HepG2 (cell line): ENCODE measurements at regions not wholly inside any gene's neighbourhood (a gene's known extent, or its start where the extent isn't known, plus 50 kb on each side); places are given as distances from the start of the nearest gene placed in this dataset.

Experiments used
- ATAC-seq: fragments of 200-7000 bp; cut with Tn5 transposase; 3 replicates; pipeline ENCODE4 v1.9.1; 2020; ENCODE audit warnings: mild to moderate bottlenecking, moderate library complexity
- BruUV-seq: library from RNA; stranded (reverse); fragments of 400-500 nt; replicated peaks from 2 replicates; lab custom pipeline; 2021; lab: Mats Ljungman, UMichigan
- CTCF ChIA-PET: fragments of 300-600 bp; formaldehyde crosslinking; extraction: SDS; loops from one replicate; lab custom pipeline; 2021; ENCODE audit warnings: low total read pairs, inconsistent platforms, low intra/inter-chr PET ratio; lab: Yijun Ruan, JAX
- POLR2A ChIA-PET: fragments of 350-600 bp; sonication (Branson Sonifier 250); formaldehyde crosslinking; loops from one replicate; lab custom pipeline; 2020; ENCODE audit warnings: antibody characterized with exemption, inconsistent platforms; lab: Yijun Ruan, JAX
- DNase-seq: peaks from one replicate; pipeline ENCODE4 v3.0.0-alpha.2; 2015; ENCODE audit warnings: low spot score
- FAIRE-seq: peaks from 3 replicates; lab custom pipeline; 2011; peaks lifted over from hg19 to GRCh38; lab: Jason Lieb, UNC
- H2AFZ ChIP-seq: one replicate; pipeline ENCODE4 v1.6.1; 2011; ENCODE audit warnings: low read length, inconsistent platforms
- H3K27ac ChIP-seq: fragments of 300-600 bp; 3 replicates; pipeline ENCODE4 v1.8.0; 2011; ENCODE audit warnings: mixed run types, mild to moderate bottlenecking, mixed read lengths, low read length, inconsistent platforms; ENCODE audit not compliant: insufficient read depth; ENCODE audit errors: extremely low read length
- H3K27me3 ChIP-seq, 2 experiments: fragments of 200-600 bp in 1 of 2; 2 replicates in 1 of 2; 3 replicates in 1 of 2; pipeline versions ENCODE4 v1.6.0 to v1.8.0; 2011; ENCODE audit warnings: low read length in 2 of 2, mild to moderate bottlenecking in 2 of 2, moderate library complexity in 2 of 2, inconsistent platforms in 1 of 2; ENCODE audit not compliant: insufficient read depth in 2 of 2, control insufficient read depth in 1 of 2
- H3K36me3 ChIP-seq, 2 experiments: fragments of 200-600 bp in 1 of 2; replicated peaks in 1 of 2; 2 replicates in 1 of 2; 3 replicates in 1 of 2; pipeline versions ENCODE4 v1.5.1 to v1.8.0; 2011; ENCODE audit warnings: low read length in 2 of 2, inconsistent platforms in 1 of 2; ENCODE audit not compliant: insufficient read depth in 2 of 2, control insufficient read depth in 1 of 2
- H3K4me1 ChIP-seq: 2 replicates; pipeline ENCODE4 v1.5.1; 2012; ENCODE audit warnings: low read length, inconsistent platforms; ENCODE audit not compliant: insufficient read depth
- H3K4me2 ChIP-seq: 2 replicates; pipeline ENCODE4 v1.6.0; 2011; ENCODE audit warnings: low read depth, low read length, inconsistent platforms
- H3K4me3 ChIP-seq, 3 experiments: fragments of 200-600 bp in 1 of 3; sonication (generic), shearing (Covaris generic) in 1 of 3; replicated peaks in 1 of 3; 2 replicates each; pipeline ENCODE4 v1.5.1; 2011 to 2016; ENCODE audit warnings: low read length in 3 of 3, inconsistent platforms in 2 of 3, low read depth in 2 of 3, mild to moderate bottlenecking in 2 of 3, control low read depth in 1 of 3, mixed read lengths in 1 of 3; ENCODE audit not compliant: insufficient read depth in 1 of 3
- H3K79me2 ChIP-seq: one replicate; pipeline ENCODE4 v1.6.1; 2011; ENCODE audit warnings: low read length, inconsistent platforms; ENCODE audit not compliant: insufficient read depth
- H3K9ac ChIP-seq: 2 replicates; pipeline ENCODE4 v1.6.0; 2011; ENCODE audit warnings: mild to moderate bottlenecking, low read depth, low read length, inconsistent platforms; ENCODE audit not compliant: insufficient read depth
- H3K9me3 ChIP-seq: 2 replicates; pipeline ENCODE4 v1.5.1; 2012; ENCODE audit warnings: mild to moderate bottlenecking, low read length
- H4K20me1 ChIP-seq: 2 replicates; pipeline ENCODE4 v1.6.0; 2011; ENCODE audit warnings: inconsistent platforms, mild to moderate bottlenecking, low read length, moderate library complexity; ENCODE audit not compliant: insufficient read depth
- AHR ChIP-seq: IDR thresholded peaks from 2 replicates; pipeline ENCODE4 v1.6.1; 2018; ENCODE audit warnings: missing genetic modification reagents, missing compliant biosample characterization
- BRD4 ChIP-seq: sonication (generic); formaldehyde crosslinking; IDR thresholded peaks from 2 replicates; pipeline ENCODE4 v1.4.0; 2020; ENCODE audit warnings: missing genetic modification reagents
- CBX2 ChIP-seq, 2 experiments: fragments of 200-600 bp in 1 of 2; sonication (generic); formaldehyde crosslinking in 1 of 2; IDR thresholded peaks; 2 replicates each; pipeline versions ENCODE4 v1.7.0 to v1.8.1; 2018 to 2022; ENCODE audit warnings: low read depth in 2 of 2, low read length in 1 of 2, mild to moderate bottlenecking in 1 of 2, missing genetic modification reagents in 1 of 2
- CENPT ChIP-seq: sonication (generic); formaldehyde crosslinking; IDR thresholded peaks from 2 replicates; pipeline ENCODE4 v1.8.0; 2022; ENCODE audit warnings: low read depth, mild to moderate bottlenecking, moderate library complexity, missing genetic modification reagents
- HHEX ChIP-seq: IDR thresholded peaks from 2 replicates; pipeline ENCODE4 v1.6.1; 2016; ENCODE audit warnings: control low read depth
- MTA1 ChIP-seq: sonication (generic); formaldehyde crosslinking; IDR thresholded peaks from 2 replicates; pipeline ENCODE4 v1.4.0; 2020; ENCODE audit warnings: missing genetic modification reagents, mild to moderate bottlenecking, borderline replicate concordance
- NFE2L1 ChIP-seq: sonication (generic); formaldehyde crosslinking; IDR thresholded peaks from 2 replicates; pipeline ENCODE4 v1.4.0; 2020; ENCODE audit warnings: missing genetic modification reagents, mild to moderate bottlenecking, borderline replicate concordance
- NFYC ChIP-seq: IDR thresholded peaks from 2 replicates; pipeline ENCODE4 v1.6.1; 2016; ENCODE audit warnings: missing genetic modification reagents, missing compliant biosample characterization
- PBX2 ChIP-seq: IDR thresholded peaks from 2 replicates; pipeline ENCODE4 v1.6.1; 2016; ENCODE audit warnings: control low read depth
- PLSCR1 ChIP-seq: sonication (generic); formaldehyde crosslinking; IDR thresholded peaks from 2 replicates; pipeline ENCODE4 v1.5.0; 2020; ENCODE audit warnings: missing genetic modification reagents, mild to moderate bottlenecking, borderline replicate concordance
- SIN3B ChIP-seq: fragments of 150-350 bp; IDR thresholded peaks from 2 replicates; pipeline ENCODE4 v1.6.1; 2014; ENCODE audit warnings: low read length
- TFDP2 ChIP-seq: sonication (generic); formaldehyde crosslinking; IDR thresholded peaks from 2 replicates; pipeline ENCODE4 v1.4.0; 2020; ENCODE audit warnings: missing genetic modification reagents
- ZEB1 ChIP-seq: IDR thresholded peaks from 2 replicates; pipeline ENCODE4 v1.6.1; 2012; ENCODE audit warnings: mild to moderate bottlenecking, low read depth, inconsistent platforms; ENCODE audit not compliant: insufficient replicate concordance
- ZFP36L1 ChIP-seq: sonication (generic); formaldehyde crosslinking; IDR thresholded peaks from 2 replicates; pipeline ENCODE4 v1.8.0; 2022; ENCODE audit warnings: mild to moderate bottlenecking, missing genetic modification reagents, moderate library complexity
- ZNF160 ChIP-seq: sonication (generic); formaldehyde crosslinking; IDR thresholded peaks from 2 replicates; pipeline ENCODE4 v1.8.0; 2022; ENCODE audit warnings: mild to moderate bottlenecking, inconsistent platforms, missing genetic modification reagents
- ZNF275 ChIP-seq: sonication (generic); formaldehyde crosslinking; IDR thresholded peaks from 2 replicates; pipeline ENCODE4 v1.8.0; 2022; ENCODE audit warnings: missing genetic modification reagents, mild to moderate bottlenecking, inconsistent platforms, borderline replicate concordance
- ZNF547 ChIP-seq: sonication (generic); formaldehyde crosslinking; IDR thresholded peaks from 2 replicates; pipeline ENCODE4 v1.5.1; 2020; ENCODE audit warnings: mild to moderate bottlenecking, missing genetic modification reagents
- WGBS: methylation state at CpG from one replicate; pipeline ENCODE4 v1.1.6; 2017; ENCODE audit warnings: low lambda C conversion rate; 5-methylcytosine and 5-hydroxymethylcytosine counted together
- in situ Hi-C: cut with HindIII; loops from 2 replicates; pipeline ENCODE4 v1.10.0; 2017; ENCODE audit warnings: low pct_unique_long_range_greater_than_20kb; ENCODE audit not compliant: extremely low pct_ligation_motif_present
- intact Hi-C: fragments of 100-400 bp; cut with micrococcal nuclease; formaldehyde crosslinking; loops from one replicate; pipeline ENCODE4 v1.10.0; 2022; ENCODE audit not compliant: unreplicated experiment
- TF ChIP-seq, protein P1 (sequence below): IDR thresholded peaks from 2 replicates; pipeline ENCODE4 v1.6.1; 2016; ENCODE audit warnings: low read depth, borderline replicate concordance

DNA sequence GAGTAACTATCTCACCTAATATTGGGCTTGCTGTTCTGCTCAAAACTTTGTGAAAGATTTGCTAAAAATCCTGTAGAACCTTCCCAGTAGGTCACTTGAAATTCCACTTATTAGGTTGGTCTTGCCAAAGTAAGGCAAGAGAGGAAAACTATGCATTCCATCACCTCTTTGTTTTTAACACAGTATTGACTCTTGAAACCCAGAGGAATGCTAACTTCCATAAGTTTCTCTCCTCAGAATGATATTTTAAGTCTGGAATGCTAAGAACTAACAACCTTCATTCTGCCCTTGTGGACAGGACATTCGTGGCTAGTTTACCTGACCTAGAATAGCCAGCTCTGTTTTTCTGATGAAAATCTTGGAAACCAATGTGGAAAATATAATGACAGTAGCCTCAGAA lies 154.5 kb downstream of the TMCO5A start:
- Histone ChIP-seq H4K20me1 (no peaks in the 10 kb centered on the region), H3K27me3 (no peaks in the 10 kb centered on the region), H3K9ac (no peak overlapping the region), H3K36me3 (no peaks in the 10 kb centered on the region), H3K4me2 (no peak overlapping the region), H3K9me3 (no peaks in the 10 kb centered on the region), H3K27ac (no peak overlapping the region), H3K4me3 (no peak overlapping the region), H3K79me2 (no peaks in the 10 kb centered on the region), H2AFZ (no peak overlapping the region), H3K4me1 (no peaks in the 10 kb centered on the region)
- WGBS, result 5% methylated on average over 1 of the region's 1 CpG
- ChIA-PET CTCF (no interaction called here), POLR2A (no interaction called here)
- no peak for ATAC-seq
- no peak for FAIRE-seq
- no TSS peak for BruUV-seq
- no peak for DNase-seq
- intact Hi-C loops, result no loop called here
- in situ Hi-C loops, result no loop called here
- no peak for TF ChIP-seq ZEB1
- TF ChIP-seq ZFP36L1 (CRISPR knock-in tag), result no peak
- no peak for TF ChIP-seq CENPT
- TF ChIP-seq, protein P1, sequence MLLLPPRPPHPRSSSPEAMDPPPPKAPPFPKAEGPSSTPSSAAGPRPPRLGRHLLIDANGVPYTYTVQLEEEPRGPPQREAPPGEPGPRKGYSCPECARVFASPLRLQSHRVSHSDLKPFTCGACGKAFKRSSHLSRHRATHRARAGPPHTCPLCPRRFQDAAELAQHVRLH, result no peak
- no peak for TF ChIP-seq HHEX
- no peak for TF ChIP-seq TFDP2 (CRISPR knock-in tag)
- TF ChIP-seq PLSCR1 (CRISPR knock-in tag), result no peak
- no peak for TF ChIP-seq AHR
- TF ChIP-seq ZNF547 (CRISPR knock-in tag), result no peak
- no peak for TF ChIP-seq MTA1 (CRISPR knock-in tag)
- TF ChIP-seq SIN3B, result no peak
- no peak for TF ChIP-seq CBX2 (IDR thresholded peaks at IDR 0.05; ENCODE audit: low read depth, low read length)
- TF ChIP-seq CBX2 (CRISPR knock-in tag; IDR thresholded peaks at IDR 0.05; ENCODE audit: low read depth), result no peak
- no peak for TF ChIP-seq BRD4 (CRISPR knock-in tag)
- no peak for TF ChIP-seq PBX2 (CRISPR knock-in tag)
- TF ChIP-seq NFYC (CRISPR knock-in tag), result no peak
- no peak for TF ChIP-seq ZNF275
- no peak for TF ChIP-seq ZNF160 (CRISPR knock-in tag)
- TF ChIP-seq NFE2L1 (CRISPR knock-in tag), result no peak
